ENCODE measurements at regions not wholly inside any gene's neighbourhood (a gene's known extent, or its start where the extent isn't known, plus 50 kb on each side); places are given as distances from the start of the nearest gene placed in this dataset.
A peak's percentile ranks its signal among the peaks of the same experiment; 100 is the strongest.

DNA sequence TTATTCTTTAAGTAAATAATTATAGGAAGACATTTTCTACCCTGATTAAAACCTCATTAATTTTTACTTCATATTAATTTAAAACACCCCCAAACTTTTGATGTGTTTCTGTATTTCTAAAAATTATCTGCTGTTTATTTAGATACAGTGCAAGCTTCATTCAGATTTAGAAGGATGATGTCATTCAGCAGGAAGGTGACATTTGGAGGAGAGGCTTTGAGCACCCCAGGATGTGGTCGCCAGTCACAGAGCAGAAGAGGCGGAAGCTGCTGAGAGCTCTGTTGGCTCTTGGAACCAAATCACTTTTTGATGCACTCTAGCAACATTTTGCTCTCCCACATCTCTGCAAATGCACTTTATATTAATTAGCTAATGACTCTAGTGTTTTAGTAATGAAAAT lies 233.9 kb upstream of the CACNA2D1 start (continued):
- TF ChIP-seq ZNF114 (CRISPR knock-in tag; IDR thresholded peaks at IDR 0.05) (no peak), JUNB (IDR thresholded peaks at IDR 0.05; ENCODE audit: unreplicated experiment) (no peak), ZNF331 (CRISPR knock-in tag; IDR thresholded peaks at IDR 0.05; ENCODE audit: low read depth) (no peak), EZH2 (IDR thresholded peaks at IDR 0.05; ENCODE audit: low read depth, unreplicated experiment) (no peak), STAT1 (IDR thresholded peaks at IDR 0.05; ENCODE audit: unreplicated experiment) (no peak)
- TF ChIP-seq, protein P1, sequence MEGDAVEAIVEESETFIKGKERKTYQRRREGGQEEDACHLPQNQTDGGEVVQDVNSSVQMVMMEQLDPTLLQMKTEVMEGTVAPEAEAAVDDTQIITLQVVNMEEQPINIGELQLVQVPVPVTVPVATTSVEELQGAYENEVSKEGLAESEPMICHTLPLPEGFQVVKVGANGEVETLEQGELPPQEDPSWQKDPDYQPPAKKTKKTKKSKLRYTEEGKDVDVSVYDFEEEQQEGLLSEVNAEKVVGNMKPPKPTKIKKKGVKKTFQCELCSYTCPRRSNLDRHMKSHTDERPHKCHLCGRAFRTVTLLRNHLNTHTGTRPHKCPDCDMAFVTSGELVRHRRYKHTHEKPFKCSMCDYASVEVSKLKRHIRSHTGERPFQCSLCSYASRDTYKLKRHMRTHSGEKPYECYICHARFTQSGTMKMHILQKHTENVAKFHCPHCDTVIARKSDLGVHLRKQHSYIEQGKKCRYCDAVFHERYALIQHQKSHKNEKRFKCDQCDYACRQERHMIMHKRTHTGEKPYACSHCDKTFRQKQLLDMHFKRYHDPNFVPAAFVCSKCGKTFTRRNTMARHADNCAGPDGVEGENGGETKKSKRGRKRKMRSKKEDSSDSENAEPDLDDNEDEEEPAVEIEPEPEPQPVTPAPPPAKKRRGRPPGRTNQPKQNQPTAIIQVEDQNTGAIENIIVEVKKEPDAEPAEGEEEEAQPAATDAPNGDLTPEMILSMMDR (conservative IDR thresholded peaks at IDR 0.05; ENCODE audit: low read depth in 2 of 2): no peak

DNA sequence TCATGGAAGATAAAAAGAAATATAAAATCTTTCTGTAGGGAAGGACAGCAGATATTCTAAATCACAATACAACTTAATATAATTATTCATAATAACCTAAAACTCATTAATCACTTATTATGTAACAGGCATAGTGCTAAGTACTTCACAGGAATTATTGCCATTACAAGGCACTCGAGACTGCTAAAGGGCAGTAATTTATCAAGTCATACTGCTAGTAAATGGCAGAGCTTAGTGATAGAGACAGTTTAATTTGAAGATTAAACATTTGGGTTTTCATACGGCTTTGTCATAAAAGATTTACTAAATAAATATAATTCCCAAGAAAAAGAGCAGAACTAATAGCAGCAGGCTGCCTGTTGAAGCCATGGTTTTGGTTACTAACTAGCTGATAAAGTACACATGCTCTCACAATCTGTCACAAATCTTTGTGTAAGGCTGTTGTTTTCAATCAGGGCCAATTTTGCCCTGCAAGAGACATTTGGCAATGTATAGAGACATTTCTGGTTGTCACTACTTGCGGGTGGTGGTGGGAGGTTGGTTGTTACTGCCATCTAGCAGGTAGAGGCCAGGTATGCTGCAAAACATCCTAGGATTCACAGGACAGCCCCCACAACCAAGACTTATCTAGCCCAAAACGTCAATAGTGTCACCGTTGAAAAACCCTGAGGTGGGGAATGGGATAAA lies 233.3 kb upstream of the CACNA2D1 start:
- Mint-ChIP-seq H3K4me3 (no peak overlapping the region), H3K27me3 (ENCODE audit: insufficient read depth, low read depth, poor library complexity) (peaks cover 2% of the 10 kb centered on the region), H3K9me3 (no peaks in the 10 kb centered on the region), H3K36me3 (ENCODE audit: low read depth) (no peaks in the 10 kb centered on the region), H3K27ac (peak overlapping the region; percentile 61; the same call in 1 of the 2 replicates), H3K4me1 (peaks cover 18% of the 10 kb centered on the region)
- no peaks in the 10 kb centered on the region for H4K20me1 ChIP-seq (replicated peaks; ENCODE audit: insufficient read depth)
- no peaks in the 10 kb centered on the region for H3K79me2 ChIP-seq (replicated peaks; ENCODE audit: insufficient read depth)
- H3K4me1 ChIP-seq (ENCODE audit: insufficient read depth): peaks cover 17% of the 10 kb centered on the region
- TF ChIP-seq, protein P1 (conservative IDR thresholded peaks at IDR 0.05; ENCODE audit: low read depth in 2 of 2): peak; percentile 27 to 49
- TF ChIP-seq, protein P2, sequence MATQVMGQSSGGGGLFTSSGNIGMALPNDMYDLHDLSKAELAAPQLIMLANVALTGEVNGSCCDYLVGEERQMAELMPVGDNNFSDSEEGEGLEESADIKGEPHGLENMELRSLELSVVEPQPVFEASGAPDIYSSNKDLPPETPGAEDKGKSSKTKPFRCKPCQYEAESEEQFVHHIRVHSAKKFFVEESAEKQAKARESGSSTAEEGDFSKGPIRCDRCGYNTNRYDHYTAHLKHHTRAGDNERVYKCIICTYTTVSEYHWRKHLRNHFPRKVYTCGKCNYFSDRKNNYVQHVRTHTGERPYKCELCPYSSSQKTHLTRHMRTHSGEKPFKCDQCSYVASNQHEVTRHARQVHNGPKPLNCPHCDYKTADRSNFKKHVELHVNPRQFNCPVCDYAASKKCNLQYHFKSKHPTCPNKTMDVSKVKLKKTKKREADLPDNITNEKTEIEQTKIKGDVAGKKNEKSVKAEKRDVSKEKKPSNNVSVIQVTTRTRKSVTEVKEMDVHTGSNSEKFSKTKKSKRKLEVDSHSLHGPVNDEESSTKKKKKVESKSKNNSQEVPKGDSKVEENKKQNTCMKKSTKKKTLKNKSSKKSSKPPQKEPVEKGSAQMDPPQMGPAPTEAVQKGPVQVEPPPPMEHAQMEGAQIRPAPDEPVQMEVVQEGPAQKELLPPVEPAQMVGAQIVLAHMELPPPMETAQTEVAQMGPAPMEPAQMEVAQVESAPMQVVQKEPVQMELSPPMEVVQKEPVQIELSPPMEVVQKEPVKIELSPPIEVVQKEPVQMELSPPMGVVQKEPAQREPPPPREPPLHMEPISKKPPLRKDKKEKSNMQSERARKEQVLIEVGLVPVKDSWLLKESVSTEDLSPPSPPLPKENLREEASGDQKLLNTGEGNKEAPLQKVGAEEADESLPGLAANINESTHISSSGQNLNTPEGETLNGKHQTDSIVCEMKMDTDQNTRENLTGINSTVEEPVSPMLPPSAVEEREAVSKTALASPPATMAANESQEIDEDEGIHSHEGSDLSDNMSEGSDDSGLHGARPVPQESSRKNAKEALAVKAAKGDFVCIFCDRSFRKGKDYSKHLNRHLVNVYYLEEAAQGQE (IDR thresholded peaks at IDR 0.05; ENCODE audit: unreplicated experiment): no peak
- no peak for TF ChIP-seq ZNF331 (CRISPR knock-in tag; IDR thresholded peaks at IDR 0.05; ENCODE audit: low read depth)
- TF ChIP-seq ZNF114 (CRISPR knock-in tag; IDR thresholded peaks at IDR 0.05): no peak
- no peak overlapping the region for H2AFZ ChIP-seq
- no peak overlapping the region for H3K4me3 ChIP-seq
- H3K4me2 ChIP-seq: no peak overlapping the region
- H3K36me3 ChIP-seq (ENCODE audit: insufficient read depth): no peaks in the 10 kb centered on the region
- H3K27ac ChIP-seq (ENCODE audit: low read depth): no peak overlapping the region
- no peaks in the 10 kb centered on the region for H3K27me3 ChIP-seq (ENCODE audit: insufficient read depth)
- no peaks in the 10 kb centered on the region for H3F3A ChIP-seq (replicated peaks; ENCODE audit: low read depth)
- peak; percentile 44 for DNase-seq (ENCODE audit: low spot score)
- peak; percentile 85 for ATAC-seq
- no peaks in the 10 kb centered on the region for H3K9me2 ChIP-seq (ENCODE audit: insufficient read depth)

All from GM23338 (cell line).